OCI-LY7 (cell line): ENCODE measurements at regions not wholly inside any gene's neighbourhood (a gene's known extent, or its start where the extent isn't known, plus 50 kb on each side); places are given as distances from the start of the nearest gene placed in this dataset.

Source experiments
- BruUV-seq: library from RNA; stranded (reverse); fragments of 400-500 nt; replicated peaks from 2 replicates; lab custom pipeline; 2021; lab: Mats Ljungman, UMichigan
- CTCF ChIA-PET: fragments of 300-600 bp; sonication (Branson Sonifier 250); formaldehyde crosslinking; loops from one replicate; lab custom pipeline; 2022; ENCODE audit warnings: antibody characterized with exemption; ENCODE audit not compliant: unreplicated experiment; lab: Charles Lee
- POLR2A ChIA-PET: fragments of 300-600 bp; sonication (Branson Sonifier 250); formaldehyde crosslinking; loops from one replicate; lab custom pipeline; 2022; ENCODE audit warnings: antibody characterized with exemption; lab: Charles Lee
- DNase-seq: peaks from one replicate; pipeline ENCODE4 v3.0.0-alpha.2; 2015; ENCODE audit warnings: low spot score
- H2AFZ ChIP-seq: fragments of 200-600 bp; sonication (generic), shearing (Covaris generic); 2 replicates; pipeline ENCODE4 v1.6.1; 2014; ENCODE audit warnings: mild to moderate bottlenecking, antibody characterized with exemption, low read length, moderate library complexity
- H3K27ac ChIP-seq: fragments of 200-600 bp; sonication (generic); 2 replicates; pipeline ENCODE4 v1.5.1; 2014; ENCODE audit warnings: mixed run types, low read depth, mild to moderate bottlenecking, moderate library complexity, low read length, inconsistent platforms; ENCODE audit not compliant: poor library complexity, severe bottlenecking
- H3K36me3 ChIP-seq: fragments of 200-600 bp; sonication (generic); 2 replicates; pipeline ENCODE4 v1.6.1; 2014; ENCODE audit warnings: mild to moderate bottlenecking, antibody characterized with exemption, low read length, moderate library complexity, mixed read lengths; ENCODE audit not compliant: insufficient read depth
- H3K4me1 ChIP-seq: fragments of 200-600 bp; sonication (generic); 2 replicates; pipeline ENCODE4 v1.5.1; 2014; ENCODE audit warnings: mild to moderate bottlenecking, low read length; ENCODE audit not compliant: insufficient read depth, poor library complexity, severe bottlenecking
- H3K4me2 ChIP-seq: fragments of 200-600 bp; sonication (generic); 2 replicates; pipeline ENCODE4 v1.6.1; 2014; ENCODE audit warnings: mild to moderate bottlenecking, low read length
- H3K4me3 ChIP-seq: fragments of 200-600 bp; sonication (generic); 2 replicates; pipeline ENCODE4 v1.5.1; 2014; ENCODE audit warnings: mild to moderate bottlenecking, low read depth, low read length; ENCODE audit not compliant: poor library complexity, severe bottlenecking
- H3K79me2 ChIP-seq: fragments of 200-600 bp; sonication (generic); 2 replicates; pipeline ENCODE4 v1.6.1; 2016; ENCODE audit warnings: low read depth, mild to moderate bottlenecking, low read length, moderate library complexity, mixed read lengths; ENCODE audit not compliant: insufficient read depth
- H3K9me2 ChIP-seq: fragments of 200-600 bp; sonication (generic); 2 replicates; pipeline ENCODE4 v1.6.1; 2016; ENCODE audit warnings: mild to moderate bottlenecking, low read length, mixed read lengths; ENCODE audit not compliant: insufficient read depth
- H3K9me3 ChIP-seq: fragments of 200-600 bp; sonication (generic); 2 replicates; pipeline ENCODE4 v1.6.1; 2014; ENCODE audit warnings: mild to moderate bottlenecking, mixed run types, low read length, mixed read lengths
- H4K20me1 ChIP-seq: fragments of 200-600 bp; sonication (generic); 2 replicates; pipeline ENCODE4 v1.6.1; 2014; ENCODE audit warnings: mild to moderate bottlenecking, antibody characterized with exemption, low read length, moderate library complexity, mixed read lengths; ENCODE audit not compliant: insufficient read depth
- CTCF ChIP-seq: fragments of 200-600 bp; sonication (generic); conservative IDR thresholded peaks from 2 replicates; pipeline ENCODE4 v1.5.1; 2014; ENCODE audit warnings: mild to moderate bottlenecking, antibody characterized with exemption, low read length, moderate library complexity, mixed read lengths
- EZH2phosphoT487 ChIP-seq: fragments of 200-600 bp; sonication (generic); IDR thresholded peaks from 2 replicates; pipeline ENCODE4 v1.6.1; 2018; ENCODE audit warnings: low read depth, borderline replicate concordance, mild to moderate bottlenecking, mixed run types, antibody characterized with exemption, low read length, moderate library complexity, mixed read lengths
- intact Hi-C: fragments of 100-400 bp; cut with micrococcal nuclease; formaldehyde crosslinking; loops from one replicate; pipeline ENCODE4 v1.10.0; 2022; ENCODE audit not compliant: unreplicated experiment

- H3K4me3 ChIP-seq: no peak overlapping the region
- TF ChIP-seq CTCF (no peak), EZH2phosphoT487 (no peak)
- DNase-seq: no peak
- H3K27ac ChIP-seq: no peak overlapping the region
- no TSS peak for BruUV-seq
- H3K79me2 ChIP-seq: no peaks in the 10 kb centered on the region
- no peaks in the 10 kb centered on the region for H3K9me3 ChIP-seq
- H3K36me3 ChIP-seq: no peaks in the 10 kb centered on the region
- CTCF ChIA-PET: no interaction called here
- no peaks in the 10 kb centered on the region for H3K4me1 ChIP-seq
- H3K9me2 ChIP-seq: no peaks in the 10 kb centered on the region
- H2AFZ ChIP-seq: no peak overlapping the region
- H4K20me1 ChIP-seq: no peaks in the 10 kb centered on the region
- H3K4me2 ChIP-seq: no peak overlapping the region
- POLR2A ChIA-PET: interaction anchor here (0.7 to 0.9 kb wide), 2 partner anchors 25 to 680 kb away, joined by 3 read pairs; no protein-coding TSS in a partner anchor
- intact Hi-C loops: no loop called here
These were observed 50.9 kb upstream of the RAP1GDS1 start for GRCh38 chr4:98210281-98210680.

- no peaks in the 10 kb centered on the region for H3K36me3 ChIP-seq
- DNase-seq: no peak
- no peaks in the 10 kb centered on the region for H3K9me3 ChIP-seq
- no peak overlapping the region for H3K4me2 ChIP-seq
- TF ChIP-seq EZH2phosphoT487: no peak
- TF ChIP-seq CTCF: no peak
- POLR2A ChIA-PET: interaction anchor here (1.6 kb wide), 1 partner anchor 10 kb away, joined by 3 read pairs; no protein-coding TSS in a partner anchor
- no peaks in the 10 kb centered on the region for H4K20me1 ChIP-seq
- intact Hi-C loops: no loop called here
- CTCF ChIA-PET: no interaction called here
- no peaks in the 10 kb centered on the region for H3K79me2 ChIP-seq
- no peak overlapping the region for H2AFZ ChIP-seq
- no TSS peak for BruUV-seq
- no peaks in the 10 kb centered on the region for H3K9me2 ChIP-seq
- H3K27ac ChIP-seq: no peak overlapping the region
- H3K4me1 ChIP-seq: no peaks in the 10 kb centered on the region
- H3K4me3 ChIP-seq: no peak overlapping the region
These were observed 52.1 kb upstream of the RAP1GDS1 start for GRCh38 chr4:98209111-98209510.

GRCh38 chr4:98204236-98204553 lies 57.0 kb upstream of the RAP1GDS1 start:
- Histone ChIP-seq H3K9me3 (no peaks in the 10 kb centered on the region), H3K79me2 (no peaks in the 10 kb centered on the region), H4K20me1 (no peaks in the 10 kb centered on the region), H3K27ac (no peak overlapping the region), H3K4me2 (no peak overlapping the region), H2AFZ (no peak overlapping the region), H3K9me2 (no peaks in the 10 kb centered on the region), H3K4me1 (no peaks in the 10 kb centered on the region), H3K4me3 (no peak overlapping the region), H3K36me3 (no peaks in the 10 kb centered on the region)
- TF ChIP-seq EZH2phosphoT487 (no peak), CTCF (no peak)
- no peak for DNase-seq
- BruUV-seq: no TSS peak
- intact Hi-C loops: no loop called here
- POLR2A ChIA-PET: no interaction called here
- CTCF ChIA-PET: no interaction called here
